NCI-H524 treated with DMSO at 0.1 percent for 48 hours (cell line): ENCODE measurements at regions not wholly inside any gene's neighbourhood (a gene's known extent, or its start where the extent isn't known, plus 50 kb on each side); places are given as distances from the start of the nearest gene placed in this dataset.

Experiments
- DNase-seq: peaks from one replicate; lab custom pipeline; 2025; lab: John Stamatoyannopoulos, UW

- no peak for DNase-seq
These were observed 535.6 kb upstream of the AGTR1 start for GRCh38 chr3:148162132-148162531.

GRCh38 chr3:148168347-148168746 is 529.4 kb upstream of the AGTR1 start:
- no peak for DNase-seq

GRCh38 chr3:148173851-148174250 is 523.9 kb upstream of the AGTR1 start:
- DNase-seq: no peak

- DNase-seq: no peak
These were observed 522.5 kb upstream of the AGTR1 start for GRCh38 chr3:148175214-148175613.

- no peak for DNase-seq
These were observed 519.2 kb upstream of the AGTR1 start for GRCh38 chr3:148178503-148178902.

- no peak for DNase-seq
These were observed 512.9 kb upstream of the AGTR1 start for GRCh38 chr3:148184798-148185197.

- no peak for DNase-seq
These were observed 510.8 kb upstream of the AGTR1 start for GRCh38 chr3:148186881-148187280.

GRCh38 chr3:148187296-148187695 is 510.4 kb upstream of the AGTR1 start:
- no peak for DNase-seq

- no peak for DNase-seq
These were observed 507.2 kb upstream of the AGTR1 start for GRCh38 chr3:148190441-148190990.

GRCh38 chr3:148191966-148192365 is 505.7 kb upstream of the AGTR1 start:
- no peak for DNase-seq

GRCh38 chr3:148197061-148197460 is 500.6 kb upstream of the AGTR1 start:
- DNase-seq: no peak

GRCh38 chr3:148202386-148202785 is 495.3 kb upstream of the AGTR1 start:
- no peak for DNase-seq

GRCh38 chr3:148203297-148204010 is 494.2 kb upstream of the AGTR1 start:
- DNase-seq: no peak

- no peak for DNase-seq
These were observed 493.6 kb upstream of the AGTR1 start for GRCh38 chr3:148204131-148204530.

- DNase-seq: no peak
These were observed 491.7 kb upstream of the AGTR1 start for GRCh38 chr3:148205977-148206376.

- no peak for DNase-seq
These were observed 491.3 kb upstream of the AGTR1 start for GRCh38 chr3:148206446-148206845.

- DNase-seq: no peak
These were observed 488.7 kb upstream of the AGTR1 start for GRCh38 chr3:148208975-148209374.

GRCh38 chr3:148211725-148212124 is 486.0 kb upstream of the AGTR1 start:
- DNase-seq: no peak

- no peak for DNase-seq
These were observed 483.0 kb upstream of the AGTR1 start for GRCh38 chr3:148214705-148215104.

GRCh38 chr3:148217317-148217716 is 480.4 kb upstream of the AGTR1 start:
- no peak for DNase-seq

- DNase-seq: no peak
These were observed 479.5 kb upstream of the AGTR1 start for GRCh38 chr3:148218222-148218621.

GRCh38 chr3:148219999-148220398 is 477.7 kb upstream of the AGTR1 start:
- DNase-seq: no peak

GRCh38 chr3:148221303-148221702 is 476.4 kb upstream of the AGTR1 start:
- DNase-seq: no peak

- no peak for DNase-seq
These were observed 474.4 kb upstream of the AGTR1 start for GRCh38 chr3:148223266-148223665.
